Parathyroid adenoma (tissue), 2 donors: ENCODE measurements at regions not wholly inside any gene's neighbourhood (a gene's known extent, or its start where the extent isn't known, plus 50 kb on each side); places are given as distances from the start of the nearest gene placed in this dataset.
A peak's percentile ranks its signal among the peaks of the same experiment; 100 is the strongest.

Experiments used
- H2AFZ ChIP-seq: fragments of 300-600 bp; sonication (generic); one replicate; pipeline ENCODE4 v1.7.0; 2017; ENCODE audit warnings: antibody characterized with exemption, mild to moderate bottlenecking
- H3K27ac ChIP-seq: fragments of 300-600 bp; sonication (generic); one replicate; pipeline ENCODE4 v1.7.0; 2017
- H3K27me3 ChIP-seq: fragments of 300-600 bp; sonication (generic); one replicate; pipeline ENCODE4 v1.7.0; 2017; ENCODE audit warnings: low read length; ENCODE audit not compliant: control insufficient read depth, insufficient read depth
- H3K36me3 ChIP-seq: fragments of 300-600 bp; sonication (generic); one replicate; pipeline ENCODE4 v1.7.0; 2017; ENCODE audit warnings: low read length; ENCODE audit not compliant: control insufficient read depth, insufficient read depth
- H3K4me1 ChIP-seq: fragments of 300-600 bp; sonication (generic); one replicate; pipeline ENCODE4 v1.7.0; 2017; ENCODE audit warnings: control low read depth
- H3K4me2 ChIP-seq: fragments of 300-600 bp; sonication (generic); one replicate; pipeline ENCODE4 v1.7.0; 2017; ENCODE audit warnings: low read length
- H3K4me3 ChIP-seq: fragments of 300-600 bp; sonication (generic); one replicate; pipeline ENCODE4 v1.7.0; 2017; ENCODE audit warnings: low read depth, low read length
- H3K79me2 ChIP-seq: fragments of 300-600 bp; sonication (generic); one replicate; pipeline ENCODE4 v1.7.0; 2017; ENCODE audit warnings: control low read depth
- H3K9ac ChIP-seq: fragments of 300-600 bp; sonication (generic); one replicate; pipeline ENCODE4 v1.7.0; 2017; ENCODE audit warnings: mild to moderate bottlenecking
- H3K9me3 ChIP-seq: fragments of 300-600 bp; sonication (generic); one replicate; pipeline ENCODE4 v1.7.0; 2017; ENCODE audit warnings: low read length; ENCODE audit not compliant: control insufficient read depth
- CTCF ChIP-seq: fragments of 300-600 bp; sonication (generic); IDR thresholded peaks from one replicate; pipeline ENCODE4 v1.7.0; 2017; ENCODE audit warnings: antibody characterized with exemption, mild to moderate bottlenecking
- donor health status: primary hyperparathyroidism.

GRCh38 chr1:25038699-25039098 is 108.6 kb upstream of the RUNX3 start:
- Histone ChIP-seq H3K9ac (no peak overlapping the region), H3K4me1 (no peaks in the 10 kb centered on the region), H2AFZ (no peak overlapping the region), H3K9me3 (no peaks in the 10 kb centered on the region), H3K79me2 (no peaks in the 10 kb centered on the region), H3K27ac (no peak overlapping the region), H3K27me3 (no peaks in the 10 kb centered on the region), H3K4me2 (no peak overlapping the region), H3K36me3 (no peaks in the 10 kb centered on the region), H3K4me3 (no peak overlapping the region)
- TF ChIP-seq CTCF, result no peak

GRCh38 chr1:25037174-25038074 is 107.3 kb upstream of the RUNX3 start:
- Histone ChIP-seq H3K9ac (no peak overlapping the region), H3K9me3 (no peaks in the 10 kb centered on the region), H2AFZ (no peak overlapping the region), H3K4me1 (no peaks in the 10 kb centered on the region), H3K4me3 (no peak overlapping the region), H3K79me2 (no peaks in the 10 kb centered on the region), H3K27me3 (no peaks in the 10 kb centered on the region), H3K36me3 (no peaks in the 10 kb centered on the region), H3K4me2 (no peak overlapping the region), H3K27ac (no peak overlapping the region)
- TF ChIP-seq CTCF, result peak; percentile 32

GRCh38 chr1:25036117-25036546 is 106.1 kb upstream of the RUNX3 start:
- no peak overlapping the region for H3K9ac ChIP-seq
- H2AFZ ChIP-seq, result no peak overlapping the region
- H3K27me3 ChIP-seq, result no peaks in the 10 kb centered on the region
- no peaks in the 10 kb centered on the region for H3K36me3 ChIP-seq
- H3K9me3 ChIP-seq, result no peaks in the 10 kb centered on the region
- no peak overlapping the region for H3K4me3 ChIP-seq
- no peaks in the 10 kb centered on the region for H3K79me2 ChIP-seq
- no peak for TF ChIP-seq CTCF
- H3K4me1 ChIP-seq, result no peaks in the 10 kb centered on the region
- H3K4me2 ChIP-seq, result no peak overlapping the region
- no peak overlapping the region for H3K27ac ChIP-seq

- no peak overlapping the region for H3K4me3 ChIP-seq
- H3K9ac ChIP-seq, result no peak overlapping the region
- no peak overlapping the region for H3K4me2 ChIP-seq
- no peaks in the 10 kb centered on the region for H3K79me2 ChIP-seq
- no peaks in the 10 kb centered on the region for H3K9me3 ChIP-seq
- H3K4me1 ChIP-seq, result no peaks in the 10 kb centered on the region
- no peak for TF ChIP-seq CTCF
- no peaks in the 10 kb centered on the region for H3K27me3 ChIP-seq
- no peak overlapping the region for H3K27ac ChIP-seq
- H3K36me3 ChIP-seq, result no peaks in the 10 kb centered on the region
- H2AFZ ChIP-seq, result no peak overlapping the region
Observed at GRCh38 chr1:25035523-25036116, 105.5 kb upstream of the RUNX3 start.
